Suprapubic skin (tissue), 4 donors: ENCODE measurements at regions not wholly inside any gene's neighbourhood (a gene's known extent, or its start where the extent isn't known, plus 50 kb on each side); places are given as distances from the start of the nearest gene placed in this dataset.

Experiments used
- CTCF ChIP-seq, 2 donors: fragments of 200-600 bp in 1 of 2; fragments of 450-650 bp in 1 of 2; sonication (generic) in 1 of 2; IDR thresholded peaks; one replicate each; pipeline ENCODE4 v1.5.1; 2016 to 2019; ENCODE audit warnings: antibody characterized with exemption in 2 of 2, mild to moderate bottlenecking in 1 of 2, moderate library complexity in 1 of 2
- POLR2A ChIP-seq, 2 donors: fragments of 450-650 bp; IDR thresholded peaks; one replicate each; pipeline ENCODE4 v1.6.1; 2017; ENCODE audit warnings: antibody characterized with exemption in 2 of 2, mild to moderate bottlenecking in 2 of 2, moderate library complexity in 2 of 2
- POLR2AphosphoS5 ChIP-seq, 3 donors: sonication (generic); formaldehyde crosslinking; IDR thresholded peaks; one replicate each; pipeline ENCODE4 v1.6.1; 2017; ENCODE audit warnings: antibody characterized with exemption in 3 of 3

- TF ChIP-seq CTCF (IDR thresholded peaks at IDR 0.05) (no peak), POLR2AphosphoS5 (IDR thresholded peaks at IDR 0.05) (no peak), POLR2A (IDR thresholded peaks at IDR 0.05) (no peak)
Observed at GRCh38 chr15:53074221-53074620, 284.1 kb upstream of the ONECUT1 start.
